CD14-positive monocyte (primary cell): ENCODE measurements at regions not wholly inside any gene's neighbourhood (a gene's known extent, or its start where the extent isn't known, plus 50 kb on each side); places are given as distances from the start of the nearest gene placed in this dataset.

Experiments used
- DNase-seq, 3 donors: peaks; one replicate each; pipeline ENCODE4 v3.0.0-alpha.2; 2011 to 2022
- H2AFZ ChIP-seq: 2 replicates; pipeline ENCODE4 v1.6.0; 2012; ENCODE audit warnings: mild to moderate bottlenecking, low read depth, low read length, inconsistent platforms; ENCODE audit not compliant: insufficient read depth, poor library complexity, severe bottlenecking
- H3K27ac ChIP-seq, 2 donors: 1 replicate in 1 of 2; 2 replicates in 1 of 2; pipeline ENCODE4 v1.5.1; 2012 to 2013; ENCODE audit warnings: low read length in 2 of 2, control low read depth in 1 of 2, inconsistent platforms in 1 of 2, low read depth in 1 of 2, mild to moderate bottlenecking in 1 of 2
- H3K27me3 ChIP-seq, 2 donors: one replicate each; pipeline versions ENCODE4 v1.6.0 to v1.6.1; 2011 to 2013; ENCODE audit warnings: low read length in 2 of 2; ENCODE audit not compliant: control insufficient read depth in 2 of 2, insufficient read depth in 2 of 2
- H3K36me3 ChIP-seq, 2 donors: replicated peaks in 1 of 2; 1 replicate in 1 of 2; 2 replicates in 1 of 2; pipeline versions ENCODE4 v1.5.1 to v1.6.1; 2012 to 2013; ENCODE audit warnings: low read length in 2 of 2, control low read depth in 1 of 2, inconsistent platforms in 1 of 2, mild to moderate bottlenecking in 1 of 2; ENCODE audit not compliant: insufficient read depth in 2 of 2, control insufficient read depth in 1 of 2
- H3K4me1 ChIP-seq, 2 donors: 1 replicate in 1 of 2; 2 replicates in 1 of 2; pipeline versions ENCODE4 v1.5.1 to v1.6.1; 2012 to 2013; ENCODE audit warnings: low read length in 2 of 2, control low read depth in 1 of 2, inconsistent platforms in 1 of 2, mild to moderate bottlenecking in 1 of 2, moderate library complexity in 1 of 2; ENCODE audit not compliant: insufficient read depth in 2 of 2, control insufficient read depth in 1 of 2
- H3K4me2 ChIP-seq: replicated peaks from 2 replicates; pipeline ENCODE3; 2012; ENCODE audit warnings: low read length, moderate library complexity, mild to moderate bottlenecking; ENCODE audit not compliant: poor library complexity, severe bottlenecking; ENCODE audit errors: extremely low read depth
- H3K4me3 ChIP-seq, 3 experiments: fragments of 200-600 bp in 1 of 3; sonication (generic) in 1 of 3; replicated peaks in 1 of 3; 1 replicate in 2 of 3; 2 replicates in 1 of 3; pipeline ENCODE4 v1.5.1; 2011 to 2013; ENCODE audit warnings: low read length in 3 of 3, mild to moderate bottlenecking in 3 of 3, control low read depth in 2 of 3, low read depth in 2 of 3, inconsistent platforms in 1 of 3, moderate library complexity in 1 of 3
- H3K79me2 ChIP-seq: 2 replicates; pipeline ENCODE4 v1.6.0; 2012; ENCODE audit warnings: mild to moderate bottlenecking, control low read depth, inconsistent platforms, low read length, moderate library complexity; ENCODE audit not compliant: insufficient read depth
- H3K9ac ChIP-seq: 2 replicates; pipeline ENCODE4 v1.6.0; 2017; ENCODE audit warnings: low read length, mild to moderate bottlenecking; ENCODE audit not compliant: insufficient read depth, poor library complexity, severe bottlenecking
- H3K9me3 ChIP-seq, 2 donors: replicated peaks in 1 of 2; 1 replicate in 1 of 2; 2 replicates in 1 of 2; pipeline versions ENCODE4 v1.5.1 to v1.6.1; 2012 to 2013; ENCODE audit warnings: low read length in 2 of 2, control low read depth in 1 of 2; ENCODE audit not compliant: control insufficient read depth in 1 of 2, insufficient read depth in 1 of 2
- H4K20me1 ChIP-seq: 2 replicates; pipeline ENCODE4 v1.6.0; 2012; ENCODE audit warnings: mild to moderate bottlenecking, low read length, control low read depth, moderate library complexity; ENCODE audit not compliant: insufficient read depth
- H3K27ac Mint-ChIP-seq, 7 donors: one replicate each; pipeline ENCODE4 v1.8.0; 2020; ENCODE audit warnings: mild to moderate bottlenecking in 7 of 7, mixed read lengths in 7 of 7, moderate library complexity in 6 of 7, inconsistent platforms in 2 of 7
- H3K27me3 Mint-ChIP-seq, 3 donors: one replicate each; pipeline ENCODE4 v1.8.0; 2021 to 2022; ENCODE audit warnings: low read depth in 3 of 3, mild to moderate bottlenecking in 3 of 3, mixed read lengths in 3 of 3, moderate library complexity in 3 of 3, inconsistent platforms in 1 of 3
- H3K36me3 Mint-ChIP-seq, 2 donors: one replicate each; pipeline ENCODE4 v1.8.0; 2020; ENCODE audit warnings: mixed read lengths in 2 of 2, inconsistent platforms in 1 of 2, mild to moderate bottlenecking in 1 of 2
- H3K4me1 Mint-ChIP-seq: one replicate; pipeline ENCODE4 v1.8.0; 2020; ENCODE audit warnings: mild to moderate bottlenecking, mixed read lengths
- H3K4me3 Mint-ChIP-seq, 2 donors: one replicate each; pipeline ENCODE4 v1.8.0; 2020; ENCODE audit warnings: mild to moderate bottlenecking in 2 of 2, mixed read lengths in 2 of 2, moderate library complexity in 1 of 2
- H3K9me3 Mint-ChIP-seq, 7 donors: one replicate each; pipeline ENCODE4 v1.8.0; 2020 to 2022; ENCODE audit warnings: mixed read lengths in 7 of 7, mild to moderate bottlenecking in 6 of 7, moderate library complexity in 6 of 7, inconsistent platforms in 2 of 7
- CTCF ChIP-seq: fragments of 200-600 bp; IDR thresholded peaks from one replicate; pipeline ENCODE4 v1.8.0; 2022; ENCODE audit warnings: antibody characterized with exemption, mild to moderate bottlenecking
- WGBS: methylation state at CpG from one replicate; pipeline ENCODE4 v1.1.5; 2013; ENCODE audit warnings: missing lambda C conversion rate; ENCODE audit not compliant: insufficient coverage; 5-methylcytosine and 5-hydroxymethylcytosine counted together
- intact Hi-C, 2 donors: fragments of 100-400 bp; cut with micrococcal nuclease; formaldehyde crosslinking; loops; one replicate each; pipeline versions ENCODE4 v1.15.0 to v1.15.1; 2023

- Mint-ChIP-seq H3K9me3 (peaks cover 0 to 12% (median 3%) of the 10 kb centered on the region in 7 donors), H3K4me3 (no peak overlapping the region), H3K27me3 (peaks cover 0 to 3% (median 0%) of the 10 kb centered on the region in 3 donors), H3K27ac (no peak overlapping the region), H3K4me1 (no peaks in the 10 kb centered on the region), H3K36me3 (no peaks in the 10 kb centered on the region)
- DNase-seq, result no peak
- H3K4me2 ChIP-seq, result no peak overlapping the region
- TF ChIP-seq CTCF, result no peak
- no peak overlapping the region for H3K4me3 ChIP-seq
- no peaks in the 10 kb centered on the region for H3K36me3 ChIP-seq
- H3K9ac ChIP-seq, result no peak overlapping the region
- H3K27ac ChIP-seq, result no peak overlapping the region
- H3K79me2 ChIP-seq, result no peaks in the 10 kb centered on the region
- intact Hi-C loops, result no loop called here
- no peaks in the 10 kb centered on the region for H3K9me3 ChIP-seq
- no peak overlapping the region for H2AFZ ChIP-seq
- no peaks in the 10 kb centered on the region for H3K27me3 ChIP-seq
- H3K4me1 ChIP-seq, result no peaks in the 10 kb centered on the region
- no peaks in the 10 kb centered on the region for H4K20me1 ChIP-seq
These were observed 231.4 kb upstream of the MID1 start for GRCh38 chrX:10851809-10852208.

GRCh38 chrX:10854594-10854993 lies 234.2 kb upstream of the MID1 start:
- H2AFZ ChIP-seq, result no peak overlapping the region
- H3K4me1 ChIP-seq, result no peaks in the 10 kb centered on the region
- H3K9me3 Mint-ChIP-seq, result peaks cover 0 to 10% (median 3%) of the 10 kb centered on the region in 7 donors
- H3K4me1 Mint-ChIP-seq, result no peaks in the 10 kb centered on the region
- H3K4me3 ChIP-seq, result no peak overlapping the region
- no peak overlapping the region for H3K4me2 ChIP-seq
- intact Hi-C loops, result no loop called here
- DNase-seq, result no peak
- H3K27ac Mint-ChIP-seq, result peak overlapping the region in 1 of 7 donors; percentile 27
- H4K20me1 ChIP-seq, result no peaks in the 10 kb centered on the region
- H3K36me3 Mint-ChIP-seq, result no peaks in the 10 kb centered on the region
- no peak for TF ChIP-seq CTCF
- H3K9ac ChIP-seq, result no peak overlapping the region
- no peaks in the 10 kb centered on the region for H3K36me3 ChIP-seq
- no peaks in the 10 kb centered on the region for H3K27me3 ChIP-seq
- peaks cover 0 to 1% (median 0%) of the 10 kb centered on the region in 3 donors for H3K27me3 Mint-ChIP-seq
- WGBS, result no CpG with 5 or more reads among the region's 7 CpGs
- no peaks in the 10 kb centered on the region for H3K9me3 ChIP-seq
- no peaks in the 10 kb centered on the region for H3K79me2 ChIP-seq
- no peak overlapping the region for H3K4me3 Mint-ChIP-seq
- H3K27ac ChIP-seq, result no peak overlapping the region
